ENCODE measurements at regions not wholly inside any gene's neighbourhood (a gene's known extent, or its start where the extent isn't known, plus 50 kb on each side); places are given as distances from the start of the nearest gene placed in this dataset.
"Not testable (repeated sequence)": the region's sequence is repeated elsewhere in the genome, so short reads cannot be mapped to it uniquely, and the experiment has no call there.

DNA sequence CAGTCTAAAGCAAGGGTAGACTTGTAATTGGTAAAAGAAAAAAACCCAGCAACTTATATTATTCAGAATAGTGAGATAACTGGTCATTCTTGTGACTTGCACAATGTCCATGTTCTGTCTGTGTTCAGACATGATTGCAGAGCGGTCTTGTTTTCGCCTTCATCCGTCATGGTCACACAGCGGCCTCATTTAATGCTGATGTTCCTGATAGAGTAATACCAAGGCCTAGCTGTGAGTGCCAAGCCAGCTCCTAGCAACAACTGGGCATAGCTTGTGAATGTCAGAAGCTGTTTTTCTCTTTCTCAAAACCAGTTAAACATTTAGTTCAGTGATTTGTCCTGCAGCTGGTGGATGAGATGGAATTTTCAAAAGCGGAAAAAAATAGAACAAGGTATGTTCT, 65.7 kb downstream of the LDOC1 start:
- not testable (repeated sequence) for TF ChIP-seq RCOR1 (IDR thresholded peaks at IDR 0.05; ENCODE audit: low read depth, low read length); JUNB (IDR thresholded peaks at IDR 0.05); GATA3 (IDR thresholded peaks at IDR 0.05; ENCODE audit: borderline replicate concordance)
